B cell (primary cell): ENCODE measurements at regions not wholly inside any gene's neighbourhood (a gene's known extent, or its start where the extent isn't known, plus 50 kb on each side); places are given as distances from the start of the nearest gene placed in this dataset.

Experiments used
- CTCF ChIP-seq: fragments of 200-600 bp; IDR thresholded peaks from one replicate; pipeline ENCODE4 v1.8.0; 2022; ENCODE audit warnings: antibody characterized with exemption, mild to moderate bottlenecking
- EZH2 ChIP-seq: IDR thresholded peaks from 2 replicates; pipeline ENCODE4 v1.6.1; 2012; ENCODE audit warnings: borderline replicate concordance, low read depth, mild to moderate bottlenecking, moderate library complexity, low read length; ENCODE audit not compliant: insufficient read depth, poor library complexity, severe bottlenecking

GRCh38 chr1:185376840-185377635 is 60.0 kb upstream of the IVNS1ABP start:
- TF ChIP-seq EZH2: no peak
- no peak for TF ChIP-seq CTCF
